Testis (tissue), 2 donors: ENCODE measurements at regions not wholly inside any gene's neighbourhood (a gene's known extent, or its start where the extent isn't known, plus 50 kb on each side); places are given as distances from the start of the nearest gene placed in this dataset.

ENCODE experiments used
- DNase-seq: peaks from one replicate; pipeline ENCODE4 v3.0.0-alpha.2; 2019
- H3K27ac ChIP-seq, 2 donors: fragments of 200-600 bp; sonication (generic); one replicate each; pipeline ENCODE4 v1.5.1; 2019
- H3K27me3 ChIP-seq: fragments of 200-600 bp; sonication (generic); one replicate; pipeline ENCODE4 v1.5.1; 2019
- H3K36me3 ChIP-seq: fragments of 200-600 bp; sonication (generic); one replicate; pipeline ENCODE4 v1.5.1; 2017; ENCODE audit warnings: low read depth; ENCODE audit errors: missing control alignments
- H3K4me1 ChIP-seq: fragments of 200-600 bp; sonication (generic); one replicate; pipeline ENCODE4 v1.5.1; 2019
- H3K4me3 ChIP-seq, 2 donors: fragments of 200-600 bp; sonication (generic); one replicate each; pipeline ENCODE4 v1.5.1; 2017 to 2019
- H3K9me3 ChIP-seq: fragments of 200-600 bp; sonication (generic); one replicate; pipeline ENCODE4 v1.5.1; 2017
- POLR2A ChIP-seq: fragments of 450-650 bp; IDR thresholded peaks from one replicate; pipeline ENCODE4 v1.6.1; 2017; ENCODE audit warnings: antibody characterized with exemption, mild to moderate bottlenecking, moderate library complexity
- WGBS, 2 donors: methylation state at CpG; one replicate each; pipeline ENCODE4 v1.1.5; 2018; 5-methylcytosine and 5-hydroxymethylcytosine counted together
- intact Hi-C: fragments of 100-400 bp; cut with DNase I; formaldehyde crosslinking; loops from one replicate; pipeline ENCODE4 v1.15.1; 2023; ENCODE audit warnings: low total_unique reads
- TF ChIP-seq, protein P1 (sequence below), 3 experiments: fragments of 450-650 bp in 2 of 3; fragments of 200-600 bp in 1 of 3; sonication (generic) in 1 of 3; IDR thresholded peaks; one replicate each; pipeline ENCODE4 v1.5.1; 2016 to 2019; ENCODE audit warnings: antibody characterized with exemption in 3 of 3, mild to moderate bottlenecking in 2 of 3, moderate library complexity in 1 of 3

DNA sequence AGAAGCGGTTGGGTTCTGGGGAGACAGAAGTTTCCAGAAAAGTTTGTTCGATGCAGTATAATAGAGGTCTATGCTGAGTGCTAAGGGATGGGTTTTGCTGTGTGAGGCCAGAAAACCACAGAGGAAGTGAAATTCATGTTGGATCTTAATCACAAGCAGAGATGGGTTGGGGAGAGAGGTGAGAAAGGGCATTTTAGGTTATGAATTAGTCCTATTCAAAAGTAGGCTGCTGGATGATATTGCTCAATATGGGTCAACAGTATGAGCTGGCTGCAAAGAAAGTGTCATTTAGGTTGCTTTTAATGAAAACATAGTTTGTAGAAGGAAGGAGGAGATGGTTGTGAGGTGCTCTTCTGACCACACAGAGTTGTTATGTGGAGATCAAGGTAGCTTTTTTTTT is 118.8 kb upstream of the LHCGR start:
- Histone ChIP-seq H3K9me3 (no peaks in the 10 kb centered on the region), H3K27me3 (no peaks in the 10 kb centered on the region), H3K36me3 (no peaks in the 10 kb centered on the region), H3K4me1 (no peaks in the 10 kb centered on the region), H3K4me3 (no peak overlapping the region), H3K27ac (no peak overlapping the region)
- intact Hi-C loops: no loop called here
- 79 to 90% methylated on average over 2 of the region's 2 CpGs for WGBS, 2 donors
- TF ChIP-seq, protein P1, sequence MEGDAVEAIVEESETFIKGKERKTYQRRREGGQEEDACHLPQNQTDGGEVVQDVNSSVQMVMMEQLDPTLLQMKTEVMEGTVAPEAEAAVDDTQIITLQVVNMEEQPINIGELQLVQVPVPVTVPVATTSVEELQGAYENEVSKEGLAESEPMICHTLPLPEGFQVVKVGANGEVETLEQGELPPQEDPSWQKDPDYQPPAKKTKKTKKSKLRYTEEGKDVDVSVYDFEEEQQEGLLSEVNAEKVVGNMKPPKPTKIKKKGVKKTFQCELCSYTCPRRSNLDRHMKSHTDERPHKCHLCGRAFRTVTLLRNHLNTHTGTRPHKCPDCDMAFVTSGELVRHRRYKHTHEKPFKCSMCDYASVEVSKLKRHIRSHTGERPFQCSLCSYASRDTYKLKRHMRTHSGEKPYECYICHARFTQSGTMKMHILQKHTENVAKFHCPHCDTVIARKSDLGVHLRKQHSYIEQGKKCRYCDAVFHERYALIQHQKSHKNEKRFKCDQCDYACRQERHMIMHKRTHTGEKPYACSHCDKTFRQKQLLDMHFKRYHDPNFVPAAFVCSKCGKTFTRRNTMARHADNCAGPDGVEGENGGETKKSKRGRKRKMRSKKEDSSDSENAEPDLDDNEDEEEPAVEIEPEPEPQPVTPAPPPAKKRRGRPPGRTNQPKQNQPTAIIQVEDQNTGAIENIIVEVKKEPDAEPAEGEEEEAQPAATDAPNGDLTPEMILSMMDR (IDR thresholded peaks at IDR 0.05): no peak
- TF ChIP-seq POLR2A: no peak
- DNase-seq: no peak

DNA sequence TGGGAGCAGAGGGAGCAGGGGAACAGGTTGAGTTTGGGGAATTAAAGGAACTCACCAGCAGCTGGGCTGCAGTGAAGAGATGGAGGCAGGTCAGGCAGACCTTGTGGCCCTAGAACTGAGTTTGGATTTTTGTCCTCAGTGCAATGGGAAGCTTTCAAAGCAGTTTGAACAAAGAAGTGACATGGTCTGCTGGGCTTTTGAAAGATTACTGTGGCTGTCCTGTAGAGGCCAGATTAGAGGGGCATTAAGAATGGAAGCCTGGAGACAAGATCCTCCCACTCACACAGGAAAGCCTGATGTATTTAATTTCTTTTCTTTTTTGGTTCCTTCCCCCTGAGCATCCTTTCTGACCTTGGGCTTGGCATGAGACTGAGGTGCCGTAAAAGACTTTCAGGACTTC is 118.1 kb upstream of the LHCGR start:
- Histone ChIP-seq H3K4me3 (no peak overlapping the region), H3K27ac (no peak overlapping the region), H3K4me1 (no peaks in the 10 kb centered on the region), H3K9me3 (no peaks in the 10 kb centered on the region), H3K36me3 (no peaks in the 10 kb centered on the region), H3K27me3 (no peaks in the 10 kb centered on the region)
- DNase-seq: no peak
- intact Hi-C loops: no loop called here
- WGBS, 2 donors: 69 to 86% methylated on average over 1 of the region's 1 CpG
- TF ChIP-seq POLR2A: no peak
- TF ChIP-seq, protein P1 (IDR thresholded peaks at IDR 0.05): no peak

DNA sequence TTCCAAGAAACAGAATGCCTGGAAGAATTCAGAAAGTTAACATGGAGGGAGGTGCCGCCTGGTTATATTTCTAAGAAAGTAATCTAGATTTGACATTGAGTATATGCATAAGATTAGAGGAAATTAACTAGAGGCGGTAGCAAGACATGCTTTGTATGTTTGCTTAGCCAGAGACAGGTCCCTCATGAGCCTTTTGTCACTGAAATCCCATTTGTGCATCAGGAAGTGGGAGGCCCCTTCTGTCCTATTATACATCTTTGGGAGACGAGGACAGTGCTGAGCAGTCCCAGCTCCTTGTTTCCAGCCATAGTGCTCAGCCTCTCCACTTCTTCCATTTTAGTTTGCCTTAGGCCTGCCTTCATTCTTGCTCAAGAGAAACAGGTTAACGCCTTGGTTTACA is 115.4 kb upstream of the LHCGR start:
- 69 to 75% methylated on average over 4 of the region's 4 CpGs for WGBS, 2 donors
- H3K9me3 ChIP-seq: no peaks in the 10 kb centered on the region
- H3K27me3 ChIP-seq: no peaks in the 10 kb centered on the region
- intact Hi-C loops: no loop called here
- no peak for TF ChIP-seq POLR2A
- TF ChIP-seq, protein P1 (IDR thresholded peaks at IDR 0.05): no peak
- H3K4me1 ChIP-seq: no peaks in the 10 kb centered on the region
- H3K4me3 ChIP-seq: no peak overlapping the region
- DNase-seq: no peak
- H3K27ac ChIP-seq: no peak overlapping the region
- H3K36me3 ChIP-seq: no peaks in the 10 kb centered on the region

DNA sequence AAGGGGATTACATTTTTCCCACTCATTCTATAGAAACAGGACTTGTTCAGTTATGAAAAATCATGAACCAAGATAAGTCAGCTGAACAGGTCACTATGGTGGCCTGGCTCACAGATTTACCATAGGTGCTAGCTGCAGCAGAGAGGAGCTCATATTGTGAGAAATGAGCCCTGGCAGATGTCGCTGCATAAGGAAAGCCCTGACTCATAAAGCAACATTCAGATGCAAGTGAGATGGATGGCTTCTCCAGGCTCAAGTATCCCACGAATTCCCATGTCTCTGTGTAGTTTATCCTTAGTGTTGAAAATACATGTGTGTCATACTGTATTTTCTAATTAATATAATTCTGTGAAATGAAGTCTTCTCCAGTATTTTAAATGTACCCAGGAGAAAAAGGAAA is 115.0 kb upstream of the LHCGR start:
- H3K27ac ChIP-seq: no peak overlapping the region
- 68 to 71% methylated on average over 2 of the region's 2 CpGs for WGBS, 2 donors
- no peaks in the 10 kb centered on the region for H3K4me1 ChIP-seq
- H3K36me3 ChIP-seq: no peaks in the 10 kb centered on the region
- intact Hi-C loops: no loop called here
- H3K27me3 ChIP-seq: no peaks in the 10 kb centered on the region
- H3K4me3 ChIP-seq: no peak overlapping the region
- no peak for DNase-seq
- TF ChIP-seq, protein P1 (IDR thresholded peaks at IDR 0.05): no peak
- TF ChIP-seq POLR2A: no peak
- H3K9me3 ChIP-seq: no peaks in the 10 kb centered on the region

DNA sequence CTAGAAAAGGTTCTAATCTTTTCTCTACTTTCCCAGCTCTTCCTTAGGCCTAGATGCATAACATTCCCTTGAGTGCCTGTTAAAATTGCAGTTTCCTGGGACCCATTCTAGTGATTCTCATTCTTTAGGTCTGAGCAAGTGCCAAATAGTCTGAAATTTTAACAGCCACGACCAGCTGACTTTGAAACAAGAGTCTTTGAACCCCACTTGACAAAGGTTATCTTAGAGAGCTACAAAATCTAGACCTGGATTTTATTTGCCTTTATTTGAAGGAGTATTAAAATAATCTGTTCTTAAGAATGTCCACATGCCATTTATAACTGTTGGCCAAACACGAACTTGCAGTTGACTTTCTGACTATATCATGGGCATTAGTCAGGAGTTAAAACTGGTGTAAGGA is 110.2 kb upstream of the LHCGR start:
- Histone ChIP-seq H3K9me3 (no peaks in the 10 kb centered on the region), H3K27ac (no peak overlapping the region), H3K4me3 (no peak overlapping the region), H3K4me1 (no peaks in the 10 kb centered on the region), H3K36me3 (no peaks in the 10 kb centered on the region), H3K27me3 (no peaks in the 10 kb centered on the region)
- no peak for TF ChIP-seq POLR2A
- TF ChIP-seq, protein P1 (IDR thresholded peaks at IDR 0.05): no peak
- intact Hi-C loops: no loop called here
- no peak for DNase-seq
- WGBS, 2 donors: 70 to 74% methylated on average over 2 of the region's 2 CpGs
